AG04449 (cell line): ENCODE measurements at regions not wholly inside any gene's neighbourhood (a gene's known extent, or its start where the extent isn't known, plus 50 kb on each side); places are given as distances from the start of the nearest gene placed in this dataset.

Experiments
- CTCF ChIA-PET: fragments of 350-600 bp; formaldehyde crosslinking; extraction: SDS; loops from one replicate; lab custom pipeline; 2021; ENCODE audit warnings: antibody characterized with exemption; lab: Yijun Ruan, JAX
- POLR2A ChIA-PET: fragments of 400-600, 350-600 bp; formaldehyde crosslinking; extraction: SDS; loops from one replicate; lab custom pipeline; 2020; ENCODE audit warnings: antibody characterized with exemption, inconsistent platforms; lab: Yijun Ruan, JAX
- DNase-seq: peaks from one replicate; pipeline ENCODE4 v3.0.0-alpha.2; 2010; ENCODE audit warnings: low read depth, low spot score
- H3K4me3 ChIP-seq: 2 replicates; pipeline ENCODE4 v1.5.1; 2011; ENCODE audit warnings: low read depth, mild to moderate bottlenecking, control low read depth, low read length
- TF ChIP-seq, protein P1 (sequence below): IDR thresholded peaks from one replicate; pipeline ENCODE4 v1.5.1; 2011; ENCODE audit warnings: mild to moderate bottlenecking, moderate library complexity, low read length, control low read depth, inconsistent platforms; ENCODE audit not compliant: insufficient read depth; ENCODE audit errors: missing control alignments

DNA sequence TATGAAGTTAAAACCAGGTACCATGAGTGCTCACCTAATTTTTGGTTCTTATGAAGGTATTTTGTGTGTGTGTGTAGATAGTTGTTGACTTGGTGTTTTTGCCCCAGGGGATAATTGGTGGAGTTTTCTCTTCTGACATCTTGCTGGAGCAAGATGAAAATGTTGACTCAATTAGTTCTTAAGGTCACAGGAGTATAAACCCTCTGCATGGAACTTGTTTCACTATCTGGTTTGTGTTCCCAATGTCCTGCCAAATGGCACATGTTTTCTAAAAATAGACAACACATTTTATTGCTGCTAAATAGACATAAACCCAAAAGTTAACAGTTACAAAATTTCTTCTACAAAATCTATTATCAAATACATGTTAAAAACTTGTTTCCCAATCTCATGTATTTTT lies 180.9 kb downstream of the FAM170A start:
- DNase-seq: no peak
- POLR2A ChIA-PET: no interaction called here
- TF ChIP-seq, protein P1, sequence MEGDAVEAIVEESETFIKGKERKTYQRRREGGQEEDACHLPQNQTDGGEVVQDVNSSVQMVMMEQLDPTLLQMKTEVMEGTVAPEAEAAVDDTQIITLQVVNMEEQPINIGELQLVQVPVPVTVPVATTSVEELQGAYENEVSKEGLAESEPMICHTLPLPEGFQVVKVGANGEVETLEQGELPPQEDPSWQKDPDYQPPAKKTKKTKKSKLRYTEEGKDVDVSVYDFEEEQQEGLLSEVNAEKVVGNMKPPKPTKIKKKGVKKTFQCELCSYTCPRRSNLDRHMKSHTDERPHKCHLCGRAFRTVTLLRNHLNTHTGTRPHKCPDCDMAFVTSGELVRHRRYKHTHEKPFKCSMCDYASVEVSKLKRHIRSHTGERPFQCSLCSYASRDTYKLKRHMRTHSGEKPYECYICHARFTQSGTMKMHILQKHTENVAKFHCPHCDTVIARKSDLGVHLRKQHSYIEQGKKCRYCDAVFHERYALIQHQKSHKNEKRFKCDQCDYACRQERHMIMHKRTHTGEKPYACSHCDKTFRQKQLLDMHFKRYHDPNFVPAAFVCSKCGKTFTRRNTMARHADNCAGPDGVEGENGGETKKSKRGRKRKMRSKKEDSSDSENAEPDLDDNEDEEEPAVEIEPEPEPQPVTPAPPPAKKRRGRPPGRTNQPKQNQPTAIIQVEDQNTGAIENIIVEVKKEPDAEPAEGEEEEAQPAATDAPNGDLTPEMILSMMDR: no peak
- no peak overlapping the region for H3K4me3 ChIP-seq
- CTCF ChIA-PET: no interaction called here

GRCh38 chr5:119811458-119811857 lies 182.1 kb downstream of the FAM170A start:
- CTCF ChIA-PET: no interaction called here
- H3K4me3 ChIP-seq: no peak overlapping the region
- TF ChIP-seq, protein P1: no peak
- POLR2A ChIA-PET: no interaction called here
- DNase-seq: no peak

GRCh38 chr5:119814655-119815054 lies 185.3 kb downstream of the FAM170A start:
- H3K4me3 ChIP-seq: no peak overlapping the region
- ChIA-PET POLR2A (no interaction called here), CTCF (no interaction called here)
- DNase-seq: no peak
- TF ChIP-seq, protein P1: no peak

DNA sequence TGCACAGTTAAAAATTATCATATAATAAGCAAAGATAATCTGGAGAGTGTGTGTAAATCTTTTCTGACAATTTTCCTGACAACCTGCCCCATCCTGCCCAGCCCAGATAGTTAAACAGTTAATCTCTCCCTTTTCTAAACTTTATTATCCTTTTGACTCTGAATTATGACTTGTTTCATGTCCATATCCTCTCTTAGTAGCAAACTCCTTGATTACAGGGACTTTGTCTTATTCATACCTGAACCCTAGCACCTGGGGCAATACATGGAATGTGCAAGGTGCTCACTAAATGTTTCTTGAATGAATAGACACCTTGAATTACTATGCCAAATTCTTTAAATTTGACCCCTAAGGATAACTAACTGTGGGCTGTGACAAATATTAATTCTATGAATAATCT lies 186.7 kb downstream of the FAM170A start:
- H3K4me3 ChIP-seq: no peak overlapping the region
- DNase-seq: no peak
- ChIA-PET CTCF (no interaction called here), POLR2A (no interaction called here)
- TF ChIP-seq, protein P1: no peak

- TF ChIP-seq, protein P1: no peak
- ChIA-PET POLR2A (no interaction called here), CTCF (no interaction called here)
- DNase-seq: no peak
- no peak overlapping the region for H3K4me3 ChIP-seq
These were observed 190.7 kb downstream of the FAM170A start for GRCh38 chr5:119820016-119820415.

DNA sequence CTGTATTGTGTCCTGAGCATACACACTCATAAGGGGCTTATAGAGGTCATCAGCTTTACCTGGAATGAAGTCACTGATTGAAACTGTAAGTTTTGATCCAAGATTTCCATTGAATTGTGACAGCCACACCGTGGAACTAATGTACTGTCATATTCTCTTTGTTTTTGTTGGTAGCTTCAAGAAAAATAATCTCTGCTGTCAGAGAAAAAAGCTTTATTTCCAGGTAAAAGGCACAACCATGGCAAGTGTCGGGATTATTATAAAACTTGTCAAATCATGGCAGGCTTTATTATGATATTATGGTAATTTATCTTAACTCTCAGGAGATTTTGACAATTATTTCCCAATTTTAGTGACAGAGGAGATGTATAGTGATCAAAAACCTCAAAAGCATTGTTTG lies 191.2 kb downstream of the FAM170A start:
- no peak for DNase-seq
- TF ChIP-seq, protein P1: no peak
- CTCF ChIA-PET: no interaction called here
- POLR2A ChIA-PET: no interaction called here
- no peak overlapping the region for H3K4me3 ChIP-seq

GRCh38 chr5:119828541-119828940 lies 199.2 kb downstream of the FAM170A start:
- no peak for DNase-seq
- no peak overlapping the region for H3K4me3 ChIP-seq
- TF ChIP-seq, protein P1: no peak
- POLR2A ChIA-PET: no interaction called here
- CTCF ChIA-PET: no interaction called here
